ENCODE measurements at regions not wholly inside any gene's neighbourhood (a gene's known extent, or its start where the extent isn't known, plus 50 kb on each side); places are given as distances from the start of the nearest gene placed in this dataset.
A peak's percentile ranks its signal among the peaks of the same experiment; 100 is the strongest.

- Histone ChIP-seq H3K36me3 (no peaks in the 10 kb centered on the region), H3K4me3 (no peak overlapping the region), H3K27me3 (no peaks in the 10 kb centered on the region), H3K9me3 (no peaks in the 10 kb centered on the region), H3K27ac (no peak overlapping the region), H3K4me1 (no peaks in the 10 kb centered on the region)
- no peak for TF ChIP-seq CTCF (IDR thresholded peaks at IDR 0.05)
- DNase-seq (ENCODE audit: low spot score in 2 of 2), result no peak
- intact Hi-C loops (cut with DNase I), result no loop called here
Measured at GRCh38 chr14:61893371-61893940, 131.2 kb downstream of the SNAPC1 start.

- Histone ChIP-seq H3K27ac (no peak overlapping the region), H3K27me3 (no peaks in the 10 kb centered on the region), H3K4me1 (no peaks in the 10 kb centered on the region), H3K4me3 (no peak overlapping the region), H3K9me3 (no peaks in the 10 kb centered on the region), H3K36me3 (no peaks in the 10 kb centered on the region)
- TF ChIP-seq CTCF (IDR thresholded peaks at IDR 0.05), result peak in 1 of 3 experiments; percentile 36
- intact Hi-C loops (cut with DNase I), result no loop called here
- DNase-seq (ENCODE audit: low spot score in 2 of 2), result no peak
Measured at GRCh38 chr14:61894452-61895077, 132.3 kb downstream of the SNAPC1 start.

- no peaks in the 10 kb centered on the region for H3K36me3 ChIP-seq
- no peaks in the 10 kb centered on the region for H3K9me3 ChIP-seq
- no peak overlapping the region for H3K4me3 ChIP-seq
- intact Hi-C loops (cut with DNase I), result no loop called here
- TF ChIP-seq CTCF (IDR thresholded peaks at IDR 0.05), result no peak
- no peaks in the 10 kb centered on the region for H3K27me3 ChIP-seq
- H3K4me1 ChIP-seq, result no peaks in the 10 kb centered on the region
- no peak overlapping the region for H3K27ac ChIP-seq
- no peak for DNase-seq (ENCODE audit: low spot score in 2 of 2)
Measured at GRCh38 chr14:61897300-61897699, 135.1 kb downstream of the SNAPC1 start.

GRCh38 chr14:61898568-61898967 lies 136.3 kb downstream of the SNAPC1 start:
- Histone ChIP-seq H3K9me3 (no peaks in the 10 kb centered on the region), H3K4me3 (no peak overlapping the region)

GRCh38 chr14:61899497-61899896 lies 137.3 kb downstream of the SNAPC1 start:
- H3K4me1 ChIP-seq, result no peaks in the 10 kb centered on the region
- H3K36me3 ChIP-seq, result no peaks in the 10 kb centered on the region
- H3K27ac ChIP-seq, result no peak overlapping the region
- DNase-seq (ENCODE audit: low spot score in 2 of 2), result no peak
- no peaks in the 10 kb centered on the region for H3K27me3 ChIP-seq
- intact Hi-C loops (cut with DNase I), result no loop called here
- no peak for TF ChIP-seq CTCF (IDR thresholded peaks at IDR 0.05)
- H3K4me3 ChIP-seq, result no peak overlapping the region
- no peaks in the 10 kb centered on the region for H3K9me3 ChIP-seq

More at GRCh38 chr14:61898568-61898967, 136.3 kb downstream of the SNAPC1 start:
- Histone ChIP-seq H3K36me3 (no peaks in the 10 kb centered on the region), H3K27ac (no peak overlapping the region), H3K4me1 (no peaks in the 10 kb centered on the region), H3K27me3 (no peaks in the 10 kb centered on the region)
- intact Hi-C loops (cut with DNase I), result no loop called here
- TF ChIP-seq CTCF (IDR thresholded peaks at IDR 0.05), result no peak
- DNase-seq (ENCODE audit: low spot score in 2 of 2), result no peak
